ENCODE measurements at regions not wholly inside any gene's neighbourhood (a gene's known extent, or its start where the extent isn't known, plus 50 kb on each side); places are given as distances from the start of the nearest gene placed in this dataset.

DNA sequence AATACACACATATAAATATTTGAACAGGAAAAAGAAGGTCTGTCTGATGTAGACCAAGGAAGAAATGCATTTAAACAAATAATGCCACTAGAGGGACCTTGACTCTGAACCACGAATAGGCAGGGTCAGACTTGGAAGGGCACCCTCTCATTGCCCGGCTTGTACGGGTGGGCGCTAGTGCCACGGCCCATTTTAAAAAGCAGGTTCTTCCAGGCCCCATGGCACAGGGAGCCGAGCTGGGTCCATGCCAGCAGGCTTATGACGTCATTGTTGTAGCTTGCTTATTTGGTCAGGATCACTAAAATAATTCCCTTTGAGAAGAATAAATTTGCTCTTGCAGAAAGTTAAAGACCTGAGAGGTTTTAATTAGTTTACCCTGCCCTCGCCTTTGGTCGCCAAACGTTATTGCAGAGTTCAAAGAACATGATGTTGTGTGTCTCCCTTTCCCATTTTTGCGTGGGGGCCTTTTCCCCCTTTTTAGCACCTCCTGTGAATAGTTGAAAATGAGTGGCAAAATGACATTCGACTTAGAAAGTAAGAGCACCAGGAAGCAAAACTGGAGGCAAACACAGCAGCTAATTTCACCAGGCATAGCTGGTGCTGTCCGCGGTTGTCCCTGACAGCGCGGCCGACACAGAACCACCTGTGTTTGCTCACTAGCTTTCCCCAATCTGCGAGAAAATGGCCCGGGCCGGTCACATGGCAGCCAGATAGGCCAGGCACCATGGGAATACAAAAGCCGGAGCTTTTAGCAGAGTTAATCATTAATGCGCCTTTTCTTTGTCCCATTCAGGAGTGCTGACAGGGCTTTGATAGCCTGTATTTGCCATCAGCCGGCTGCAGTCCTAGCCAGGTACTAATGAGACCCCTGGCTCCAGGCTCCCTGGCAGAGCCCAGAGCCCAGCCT, 93.8 kb downstream of the FOXA2 start (continued):
- TF ChIP-seq MLXIP (CRISPR knock-in tag; IDR thresholded peaks at IDR 0.05; ENCODE audit: borderline replicate concordance) (no peak; the same call in 1 of the 2 replicates), CEBPZ (IDR thresholded peaks at IDR 0.05; ENCODE audit: low read length) (no peak), KDM5A (IDR thresholded peaks at IDR 0.05; ENCODE audit: borderline replicate concordance, low read length) (0 out of 2 replicates have a peak, but pooled peaks have one; percentile 29), ZMAT5 (CRISPR knock-in tag; IDR thresholded peaks at IDR 0.05; ENCODE audit: borderline replicate concordance, low read depth) (no peak), ARID5B (CRISPR knock-in tag; IDR thresholded peaks at IDR 0.05) (peak; percentile 94), ZNF652 (CRISPR knock-in tag; IDR thresholded peaks at IDR 0.05; ENCODE audit: borderline replicate concordance, low read depth) (peak; percentile 45; the same call in 1 of the 2 replicates), HNRNPLL (IDR thresholded peaks at IDR 0.05; ENCODE audit: low read depth, low read length, poor library complexity, severe bottlenecking) (no peak), ZNF276 (CRISPR knock-in tag; IDR thresholded peaks at IDR 0.05; ENCODE audit: low read depth) (peak; percentile 94), NR3C1 (CRISPR knock-in tag; IDR thresholded peaks at IDR 0.05) (no peak), ZNF572 (CRISPR knock-in tag; IDR thresholded peaks at IDR 0.05) (0 out of 2 replicates have a peak, but pooled peaks have one; percentile 77), ELF3 (CRISPR knock-in tag; IDR thresholded peaks at IDR 0.05) (peak; percentile 92), ZNF746 (CRISPR knock-in tag; IDR thresholded peaks at IDR 0.05) (peak; percentile 78), ZNF383 (CRISPR knock-in tag; IDR thresholded peaks at IDR 0.05; ENCODE audit: borderline replicate concordance) (peak; percentile 30; the same call in 1 of the 2 replicates), CHD4 (IDR thresholded peaks at IDR 0.05; ENCODE audit: borderline replicate concordance, low read length) (peak; percentile 96), ZNF563 (CRISPR knock-in tag; IDR thresholded peaks at IDR 0.05) (peak; percentile 78; the same call in 1 of the 2 replicates)

All from HepG2 (cell line).